ENCODE measurements at regions not wholly inside any gene's neighbourhood (a gene's known extent, or its start where the extent isn't known, plus 50 kb on each side); places are given as distances from the start of the nearest gene placed in this dataset.

GRCh38 chr10:81031774-81032173, 494.1 kb downstream of the SH2D4B start:
- TF ChIP-seq CTCF (IDR thresholded peaks at IDR 0.05 in 2 of 3, conservative IDR thresholded peaks at IDR 0.05 in 1 of 3; ENCODE audit: control insufficient read depth in 2 of 3, extremely low read depth in 1 of 3, insufficient read depth in 1 of 3, low read depth in 3 of 3, low read length in 3 of 3) (no peak), ZNF24 (IDR thresholded peaks at IDR 0.05) (0 out of 2 replicates have a peak, but pooled peaks have one; percentile 26), JUND (IDR thresholded peaks at IDR 0.05; ENCODE audit: low read depth, low read length) (no peak), SRF (IDR thresholded peaks at IDR 0.05; ENCODE audit: low read depth in 2 of 2, low read length in 2 of 2) (no peak), POLR2A (IDR thresholded peaks at IDR 0.05; ENCODE audit: low read depth, low read length) (no peak), RAD21 (IDR thresholded peaks at IDR 0.05; ENCODE audit: insufficient read depth, low read depth, low read length) (no peak), E2F8 (IDR thresholded peaks at IDR 0.05; ENCODE audit: low read depth, partially characterized antibody) (no peak), NFXL1 (IDR thresholded peaks at IDR 0.05; ENCODE audit: borderline replicate concordance) (no peak), ESRRA (IDR thresholded peaks at IDR 0.05; ENCODE audit: low read length) (no peak), GABPA (IDR thresholded peaks at IDR 0.05; ENCODE audit: low read depth) (no peak), HDAC2 (IDR thresholded peaks at IDR 0.05) (no peak)
